Neural crest cell (in vitro differentiated cells): ENCODE measurements at regions not wholly inside any gene's neighbourhood (a gene's known extent, or its start where the extent isn't known, plus 50 kb on each side); places are given as distances from the start of the nearest gene placed in this dataset.
"Not testable (repeated sequence)": the region's sequence is repeated elsewhere in the genome, so short reads cannot be mapped to it uniquely, and the experiment has no call there.

Experiments used
- DNase-seq: peaks from one replicate; pipeline ENCODE4 v3.0.0; 2021; ENCODE audit warnings: low read depth, mixed read lengths, low spot score
- H3K27ac Mint-ChIP-seq: one replicate; pipeline ENCODE4 v1.8.0; 2021; ENCODE audit warnings: mild to moderate bottlenecking, mixed read lengths; ENCODE audit not compliant: unreplicated experiment
- H3K27me3 Mint-ChIP-seq: 2 replicates; pipeline ENCODE4 v1.8.0; 2021; ENCODE audit warnings: low read depth, mild to moderate bottlenecking, mixed read lengths
- H3K36me3 Mint-ChIP-seq: 2 replicates; pipeline ENCODE4 v1.8.0; 2021; ENCODE audit warnings: low read depth, mild to moderate bottlenecking, mixed read lengths
- H3K4me1 Mint-ChIP-seq: 2 replicates; pipeline ENCODE4 v1.8.0; 2021; ENCODE audit warnings: mixed read lengths
- H3K4me3 Mint-ChIP-seq: one replicate; pipeline ENCODE4 v1.8.0; 2021; ENCODE audit warnings: mild to moderate bottlenecking, mixed read lengths
- H3K9me3 Mint-ChIP-seq: 2 replicates; pipeline ENCODE4 v1.8.0; 2021; ENCODE audit warnings: mixed read lengths
- CTCF ChIP-seq: fragments of 200-600 bp; sonication (generic); conservative IDR thresholded peaks from 2 replicates; pipeline ENCODE4 v1.5.0; 2021; ENCODE audit warnings: antibody characterized with exemption, mild to moderate bottlenecking

DNA sequence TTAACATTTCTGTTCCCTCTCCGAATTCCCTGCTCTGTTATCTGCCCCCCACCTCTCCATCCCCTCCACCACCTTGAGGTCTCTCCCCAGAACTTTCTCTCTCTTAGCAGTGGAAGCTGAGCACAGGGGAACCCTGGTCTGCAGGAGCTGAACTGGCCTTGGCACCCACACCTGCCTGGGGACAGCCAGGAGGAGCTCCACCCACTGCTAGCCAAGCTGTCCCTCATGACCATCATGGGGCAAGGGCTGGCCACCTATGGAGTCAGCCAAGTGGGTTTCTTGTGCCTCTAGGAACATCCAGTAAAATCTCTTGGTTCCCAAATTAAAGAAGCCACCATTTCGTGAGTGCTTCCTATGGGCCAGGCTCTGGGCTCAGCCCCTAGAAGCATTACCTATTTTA is 276.4 kb upstream of the TLE3 start:
- DNase-seq, result no peak
- peaks cover 13% of the 10 kb centered on the region for H3K4me1 Mint-ChIP-seq
- H3K27ac Mint-ChIP-seq, result no peak overlapping the region
- no peaks in the 10 kb centered on the region for H3K9me3 Mint-ChIP-seq
- no peak overlapping the region for H3K4me3 Mint-ChIP-seq
- peaks cover 44% of the 10 kb centered on the region for H3K27me3 Mint-ChIP-seq
- H3K36me3 Mint-ChIP-seq, result no peaks in the 10 kb centered on the region
- no peak for TF ChIP-seq CTCF

DNA sequence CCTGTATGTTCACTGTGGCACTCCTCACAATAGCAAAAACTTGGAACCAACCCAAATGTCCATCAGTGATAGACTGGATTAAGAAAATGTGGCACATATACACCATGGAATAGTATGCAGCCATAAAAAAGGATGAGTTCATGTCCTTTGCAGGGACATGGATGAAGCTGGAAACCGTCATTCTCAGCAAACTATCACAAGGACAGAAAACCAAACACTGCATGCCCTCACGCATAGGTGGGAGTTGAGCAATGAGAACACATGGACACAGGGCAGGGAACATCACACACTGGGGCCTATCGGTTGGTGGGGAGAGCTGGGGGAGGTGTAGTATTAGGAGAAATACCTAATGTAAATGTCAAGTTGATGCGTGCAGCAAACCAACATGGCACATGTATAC is 275.7 kb upstream of the TLE3 start:
- not testable (repeated sequence) for H3K36me3 Mint-ChIP-seq, H3K4me3 Mint-ChIP-seq, DNase-seq, H3K27ac Mint-ChIP-seq, H3K9me3 Mint-ChIP-seq
- Mint-ChIP-seq H3K4me1 (peaks cover 13% of the 10 kb centered on the region), H3K27me3 (peaks cover 44% of the 10 kb centered on the region)

DNA sequence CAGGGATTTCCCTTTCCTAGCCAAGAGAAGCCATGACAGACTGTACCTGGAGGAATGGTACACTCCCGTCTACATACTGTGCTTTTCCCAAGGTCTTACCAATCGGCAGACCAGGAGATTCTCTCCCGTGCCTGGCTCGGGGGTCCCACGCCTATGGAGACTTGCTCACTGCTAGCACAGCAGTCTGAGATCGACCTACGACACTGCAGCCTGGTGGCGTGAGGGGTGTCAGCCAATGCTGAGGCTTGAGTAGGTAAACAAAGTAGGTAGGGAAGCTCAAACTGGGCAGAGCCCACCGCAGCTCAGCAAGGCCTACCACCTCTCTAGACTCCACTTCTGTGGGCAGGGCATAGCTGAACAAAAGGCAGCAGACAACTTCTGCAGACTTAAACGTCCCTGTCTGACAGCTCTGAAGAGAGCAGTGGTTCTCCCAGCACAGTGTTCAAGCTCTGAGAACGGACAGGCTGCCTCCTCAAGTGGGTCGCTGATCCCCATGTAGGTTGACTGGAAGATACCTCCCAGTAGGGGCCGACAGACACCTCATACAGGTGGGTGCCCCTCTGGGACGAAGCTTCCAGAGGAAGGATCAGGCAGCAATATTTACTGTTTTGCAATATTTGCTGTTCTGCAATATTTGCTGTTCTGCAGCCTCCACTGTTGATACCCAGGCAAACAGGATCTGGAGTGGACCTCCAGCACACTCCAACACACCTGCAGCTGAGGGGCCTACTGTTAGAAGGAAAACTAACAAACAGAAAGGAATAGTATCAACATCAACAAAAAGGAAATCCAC is 270.4 kb upstream of the TLE3 start:
- not testable (repeated sequence) for DNase-seq, H3K27me3 Mint-ChIP-seq, H3K4me3 Mint-ChIP-seq, H3K36me3 Mint-ChIP-seq, H3K27ac Mint-ChIP-seq, H3K9me3 Mint-ChIP-seq, H3K4me1 Mint-ChIP-seq

- not testable (repeated sequence) for H3K9me3 Mint-ChIP-seq, H3K4me3 Mint-ChIP-seq, H3K27ac Mint-ChIP-seq, H3K4me1 Mint-ChIP-seq, H3K27me3 Mint-ChIP-seq, DNase-seq, H3K36me3 Mint-ChIP-seq
These were observed 266.3 kb upstream of the TLE3 start for GRCh38 chr15:70364023-70364422.

DNA sequence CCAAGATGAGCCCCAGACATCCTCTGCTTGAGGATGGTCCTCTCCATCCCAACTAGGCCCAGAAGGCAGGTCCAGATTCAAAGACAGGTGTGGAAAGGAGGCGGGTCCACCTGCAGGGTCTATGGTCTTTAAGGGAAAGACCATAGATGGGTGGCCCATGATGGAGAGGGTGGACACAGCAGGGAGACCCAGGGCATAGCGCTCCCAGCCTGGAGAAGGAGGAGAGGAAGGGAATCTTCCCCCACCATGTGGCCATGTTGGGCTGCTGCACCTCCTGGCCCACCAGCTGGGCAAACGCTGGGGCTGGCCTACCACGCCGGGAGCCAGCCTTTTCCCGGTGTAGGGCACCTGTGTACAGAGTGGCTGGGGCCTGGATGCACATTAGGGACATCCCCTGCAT is 265.2 kb upstream of the TLE3 start:
- Mint-ChIP-seq H3K9me3 (peaks cover 4% of the 10 kb centered on the region), H3K4me1 (peaks cover 18% of the 10 kb centered on the region), H3K27me3 (no peaks in the 10 kb centered on the region), H3K27ac (no peak overlapping the region), H3K4me3 (no peak overlapping the region), H3K36me3 (no peaks in the 10 kb centered on the region)
- peak; percentile 36 for DNase-seq
- peak; percentile 71 for TF ChIP-seq CTCF

- DNase-seq, result no peak
- H3K4me1 Mint-ChIP-seq, result peaks cover 23% of the 10 kb centered on the region
- TF ChIP-seq CTCF, result no peak
- H3K27ac Mint-ChIP-seq, result no peak overlapping the region
- no peaks in the 10 kb centered on the region for H3K27me3 Mint-ChIP-seq
- no peak overlapping the region for H3K4me3 Mint-ChIP-seq
- no peaks in the 10 kb centered on the region for H3K36me3 Mint-ChIP-seq
- H3K9me3 Mint-ChIP-seq, result peaks cover 4% of the 10 kb centered on the region
These were observed 264.6 kb upstream of the TLE3 start for GRCh38 chr15:70362350-70362749.

- H3K27me3 Mint-ChIP-seq, result no peaks in the 10 kb centered on the region
- no peak overlapping the region for H3K27ac Mint-ChIP-seq
- DNase-seq, result no peak
- H3K4me3 Mint-ChIP-seq, result no peak overlapping the region
- peaks cover 28% of the 10 kb centered on the region for H3K4me1 Mint-ChIP-seq
- H3K9me3 Mint-ChIP-seq, result peaks cover 1% of the 10 kb centered on the region
- no peaks in the 10 kb centered on the region for H3K36me3 Mint-ChIP-seq
- no peak for TF ChIP-seq CTCF
These were observed 264.2 kb upstream of the TLE3 start for GRCh38 chr15:70361891-70362290.
